ENCODE measurements at regions not wholly inside any gene's neighbourhood (a gene's known extent, or its start where the extent isn't known, plus 50 kb on each side); places are given as distances from the start of the nearest gene placed in this dataset.

DNA sequence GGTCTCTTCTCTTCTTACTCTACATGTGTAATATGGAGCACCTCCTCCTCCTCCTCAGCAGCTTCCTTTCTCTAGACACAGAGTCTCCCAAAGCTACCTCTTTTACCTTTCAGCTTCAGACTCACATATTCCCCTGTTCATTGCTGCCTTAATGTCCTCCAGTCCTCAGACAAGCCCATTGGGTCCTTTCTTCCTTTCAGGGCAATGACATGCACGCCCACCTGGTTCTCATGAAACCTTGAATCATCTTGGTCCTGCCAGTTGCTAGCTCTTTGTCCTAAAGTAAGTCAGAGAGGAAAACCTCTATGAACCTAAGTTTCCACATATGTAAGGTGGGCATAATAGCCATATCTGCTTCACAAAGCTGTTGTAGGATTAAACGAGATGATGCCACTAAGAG is 227.0 kb downstream of the RPS24 start:
- Mint-ChIP-seq H3K4me1 (peaks cover 0 to 2% of the 10 kb centered on the region in 2 donors), H3K36me3 (no peaks in the 10 kb centered on the region), H3K27ac (peak overlapping the region; percentile 2), H3K27me3 (peaks cover 0 to under 1% of the 10 kb centered on the region in 2 donors), H3K9me3 (no peaks in the 10 kb centered on the region), H3K4me3 (no peak overlapping the region)
- DNase-seq = no peak
- no peak for ATAC-seq (replicated peaks)

DNA sequence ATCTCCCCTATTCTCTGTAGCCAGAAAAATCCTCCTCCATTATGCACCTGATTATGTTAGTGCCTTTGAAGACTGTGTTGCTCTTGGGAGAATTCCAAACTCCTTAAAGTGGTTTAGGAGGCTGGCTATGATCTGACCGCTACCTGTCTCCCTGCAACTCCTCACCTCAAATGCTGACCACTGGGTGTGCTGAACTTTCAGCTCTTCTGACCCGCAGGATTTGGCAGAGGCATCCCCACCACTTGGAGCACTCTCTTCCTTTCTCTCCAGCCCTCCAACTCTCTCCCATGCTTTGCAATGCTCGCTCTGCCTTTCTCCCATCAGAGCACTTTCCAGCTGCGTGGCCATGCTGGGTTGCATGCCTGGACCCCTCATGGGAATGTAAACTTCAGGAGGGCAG is 227.6 kb downstream of the RPS24 start:
- Mint-ChIP-seq H3K4me1 (peaks cover 0 to 2% of the 10 kb centered on the region in 2 donors), H3K4me3 (no peak overlapping the region), H3K9me3 (no peaks in the 10 kb centered on the region), H3K36me3 (no peaks in the 10 kb centered on the region), H3K27me3 (no peaks in the 10 kb centered on the region), H3K27ac (no peak overlapping the region)
- no peak for DNase-seq
- no peak for ATAC-seq (replicated peaks)

DNA sequence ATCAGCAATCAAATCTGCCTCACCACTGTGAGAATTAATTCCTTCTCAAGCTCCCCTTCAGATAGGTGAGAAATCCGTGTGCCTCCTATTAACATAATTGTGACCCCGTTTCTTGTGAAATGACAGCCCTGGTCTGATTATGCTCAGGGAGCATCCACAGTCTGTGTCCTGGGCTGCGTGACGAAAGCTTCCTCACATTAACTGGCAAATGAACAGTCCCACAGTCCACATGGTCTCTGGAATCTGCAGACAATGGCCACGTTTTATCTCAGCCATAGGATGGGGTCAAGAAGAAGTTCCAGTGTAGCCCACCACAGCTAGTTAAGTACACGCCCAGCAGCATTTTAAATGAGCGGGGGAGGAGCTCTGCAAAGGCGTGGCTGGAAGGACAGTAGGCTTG is 229.2 kb downstream of the RPS24 start:
- Mint-ChIP-seq H3K27me3 (no peaks in the 10 kb centered on the region), H3K36me3 (no peaks in the 10 kb centered on the region), H3K4me3 (no peak overlapping the region), H3K4me1 (peaks cover 0 to 2% of the 10 kb centered on the region in 2 donors), H3K9me3 (no peaks in the 10 kb centered on the region), H3K27ac (no peak overlapping the region)
- DNase-seq = no peak
- ATAC-seq (replicated peaks) = no peak

DNA sequence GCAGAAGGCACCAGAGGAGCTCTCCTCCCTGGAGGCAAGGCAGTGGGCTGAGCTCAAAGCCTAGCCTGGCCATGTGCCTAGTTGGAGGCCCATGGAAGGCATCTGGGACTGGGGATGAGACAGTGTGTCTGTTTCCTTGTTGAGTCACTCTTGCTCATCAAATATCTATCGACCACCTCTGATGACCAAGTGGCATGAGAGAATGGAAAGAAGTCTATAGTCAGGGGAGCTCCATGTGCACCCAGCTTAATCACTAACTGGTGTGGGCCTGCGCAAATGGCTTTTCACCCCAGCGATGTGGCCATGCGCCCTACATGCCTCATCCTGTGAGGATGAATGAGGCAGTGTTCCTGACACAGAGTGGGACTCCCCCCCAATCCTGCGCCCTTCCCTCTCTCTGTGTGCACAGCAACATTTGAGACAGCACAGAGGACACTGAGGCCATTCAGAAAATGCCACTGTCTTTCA is 229.9 kb downstream of the RPS24 start:
- ATAC-seq (replicated peaks) = no peak
- Mint-ChIP-seq H3K9me3 (peaks cover 0 to under 1% of the 10 kb centered on the region in 2 donors), H3K4me3 (no peak overlapping the region), H3K4me1 (peaks cover 0 to 2% of the 10 kb centered on the region in 2 donors), H3K27me3 (peaks cover 0 to 3% of the 10 kb centered on the region in 2 donors), H3K36me3 (no peaks in the 10 kb centered on the region), H3K27ac (no peak overlapping the region)
- no peak for DNase-seq

DNA sequence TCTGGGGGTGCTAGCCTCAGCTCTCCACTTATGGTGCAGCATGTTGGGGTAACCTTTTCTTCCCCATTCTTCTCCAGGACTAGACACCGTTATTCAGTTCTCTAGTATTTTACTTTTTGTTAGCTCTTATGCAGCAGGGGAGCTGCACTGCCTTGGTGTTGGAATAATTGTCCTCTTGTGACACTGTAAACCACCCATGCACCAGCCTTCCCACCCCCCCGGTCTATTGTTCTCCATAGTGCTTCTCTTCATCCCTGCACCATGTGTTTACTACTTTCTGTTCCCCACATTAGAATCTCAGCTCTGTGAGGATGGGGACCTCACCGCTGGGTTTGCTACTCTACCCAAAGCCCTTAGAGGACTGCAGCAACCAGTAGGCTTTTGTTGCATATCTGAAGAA is 230.7 kb downstream of the RPS24 start:
- Mint-ChIP-seq H3K4me3 (no peak overlapping the region), H3K9me3 (peaks cover 0 to 2% of the 10 kb centered on the region in 2 donors), H3K4me1 (peaks cover 0 to 2% of the 10 kb centered on the region in 2 donors), H3K36me3 (no peaks in the 10 kb centered on the region), H3K27me3 (peaks cover 0 to 7% of the 10 kb centered on the region in 2 donors), H3K27ac (no peak overlapping the region)
- no peak for ATAC-seq (replicated peaks)
- no peak for DNase-seq

DNA sequence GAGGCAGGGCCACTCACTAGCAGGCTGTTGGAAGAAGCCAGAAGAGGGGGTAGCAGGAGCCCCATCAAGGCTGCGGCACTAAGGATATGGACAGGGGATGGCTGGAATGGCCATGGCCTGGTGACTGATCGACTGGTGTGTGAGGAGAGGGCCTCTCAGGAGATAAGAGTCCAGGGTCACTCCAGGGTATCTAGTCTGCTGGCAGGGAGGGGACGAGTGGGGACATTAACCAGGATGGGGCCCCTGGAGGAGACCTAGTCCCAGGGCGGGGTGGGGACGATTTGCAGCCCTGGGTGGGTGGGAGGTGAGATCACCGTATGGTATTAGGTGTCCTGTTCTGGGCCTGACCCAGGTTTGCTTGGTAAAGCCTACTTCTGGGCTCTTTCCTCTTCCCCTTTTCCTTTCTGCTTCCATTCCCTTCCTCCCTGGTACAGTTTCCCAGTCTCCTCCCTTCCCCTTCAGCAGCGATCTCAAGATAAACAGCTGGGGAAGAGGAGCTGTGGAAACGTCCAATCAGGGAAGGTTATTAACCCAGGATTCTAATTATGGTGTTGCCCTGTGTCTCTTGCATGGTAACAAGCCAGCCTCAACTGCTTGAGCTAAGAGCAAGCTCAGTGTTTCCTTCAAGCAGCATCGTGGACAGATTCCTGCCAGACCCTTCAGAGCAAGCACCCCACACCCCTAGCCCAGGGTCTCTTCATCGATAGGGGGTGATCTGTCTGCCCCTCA is 233.2 kb downstream of the RPS24 start:
- peaks cover 0 to 7% of the 10 kb centered on the region in 2 donors for H3K27me3 Mint-ChIP-seq
- H3K4me1 Mint-ChIP-seq = no peaks in the 10 kb centered on the region
- H3K9me3 Mint-ChIP-seq = peaks cover 0 to 2% of the 10 kb centered on the region in 2 donors
- H3K36me3 Mint-ChIP-seq = no peaks in the 10 kb centered on the region
- H3K27ac Mint-ChIP-seq = no peak overlapping the region
- ATAC-seq (replicated peaks) = no peak
- no peak overlapping the region for H3K4me3 Mint-ChIP-seq
- DNase-seq = no peak

DNA sequence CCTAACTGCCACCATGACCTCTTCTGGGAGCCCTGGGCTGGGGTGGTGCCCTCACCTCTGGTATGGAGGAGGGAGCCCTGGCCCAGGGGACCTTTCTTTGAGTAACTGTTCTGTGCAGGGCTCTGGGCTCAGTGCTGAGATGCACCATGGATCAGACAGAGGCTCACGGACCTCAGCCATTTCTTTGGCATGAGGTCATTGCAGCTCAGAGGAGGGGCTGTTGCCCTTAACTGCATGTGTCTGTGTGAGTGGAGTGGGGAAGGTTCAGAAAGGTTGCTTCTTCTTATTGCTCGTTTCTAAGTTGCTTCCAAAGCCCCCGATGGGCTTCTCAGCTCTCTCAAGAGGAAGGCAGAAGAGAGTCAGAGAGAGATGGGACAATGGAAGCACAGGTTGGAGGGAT is 233.9 kb downstream of the RPS24 start:
- ATAC-seq (replicated peaks) (no peak), DNase-seq (no peak)
- no peaks in the 10 kb centered on the region for H3K4me1 Mint-ChIP-seq
- no peak overlapping the region for H3K4me3 Mint-ChIP-seq
- peaks cover 0 to 7% of the 10 kb centered on the region in 2 donors for H3K27me3 Mint-ChIP-seq
- H3K36me3 Mint-ChIP-seq = no peaks in the 10 kb centered on the region
- H3K9me3 Mint-ChIP-seq = peaks cover 0 to 2% of the 10 kb centered on the region in 2 donors
- H3K27ac Mint-ChIP-seq = no peak overlapping the region

DNA sequence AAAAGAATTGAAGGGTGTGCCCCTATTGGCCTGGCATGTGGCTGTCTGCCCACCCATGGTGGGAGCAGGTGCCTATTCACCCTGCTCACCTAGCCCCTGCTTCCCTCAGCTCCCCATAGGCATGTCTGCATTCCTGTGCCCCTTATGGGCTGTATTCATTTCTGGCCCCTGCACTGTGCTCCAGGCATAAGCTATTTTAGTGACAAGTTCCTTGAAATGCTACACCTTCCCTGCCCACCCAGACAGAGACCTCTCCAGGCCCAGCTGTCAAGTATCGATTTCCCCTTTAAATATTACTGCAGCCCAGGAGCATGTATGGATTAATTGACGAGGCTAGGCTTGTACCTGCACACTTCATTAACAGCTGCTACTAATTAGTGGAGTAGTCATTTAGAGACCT is 235.4 kb downstream of the RPS24 start:
- H3K27me3 Mint-ChIP-seq = peaks cover 0 to 8% of the 10 kb centered on the region in 2 donors
- no peak overlapping the region for H3K4me3 Mint-ChIP-seq
- DNase-seq (no peak), ATAC-seq (replicated peaks) (no peak)
- H3K27ac Mint-ChIP-seq = no peak overlapping the region
- no peaks in the 10 kb centered on the region for H3K36me3 Mint-ChIP-seq
- H3K4me1 Mint-ChIP-seq = no peaks in the 10 kb centered on the region
- peaks cover 0 to 2% of the 10 kb centered on the region in 2 donors for H3K9me3 Mint-ChIP-seq

DNA sequence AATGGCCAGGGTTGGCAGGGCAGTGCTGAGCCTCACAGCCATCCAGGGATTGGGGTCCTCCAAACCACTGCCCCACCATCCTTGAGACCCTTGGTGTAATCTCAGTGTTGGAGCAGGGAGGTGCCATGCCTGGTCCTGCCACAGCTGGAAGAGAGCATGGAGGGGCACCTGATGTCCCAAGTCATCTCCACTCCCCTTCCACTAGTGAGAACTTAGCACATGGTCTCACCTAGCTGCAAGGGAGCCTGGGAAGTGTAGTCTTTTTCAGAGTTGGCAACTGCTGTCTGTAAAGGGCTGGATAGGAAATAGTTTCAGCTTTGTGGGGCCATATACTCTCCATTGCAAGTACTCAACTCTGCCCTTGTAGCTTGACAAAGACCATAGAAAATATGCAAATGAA is 238.7 kb downstream of the RPS24 start:
- no peak overlapping the region for H3K4me3 Mint-ChIP-seq
- peaks cover 0 to 2% of the 10 kb centered on the region in 2 donors for H3K4me1 Mint-ChIP-seq
- H3K9me3 Mint-ChIP-seq = peaks cover 0 to 4% of the 10 kb centered on the region in 2 donors
- DNase-seq = no peak
- H3K27me3 Mint-ChIP-seq = peaks cover 7 to 26% of the 10 kb centered on the region in 2 donors
- H3K36me3 Mint-ChIP-seq = no peaks in the 10 kb centered on the region
- no peak for ATAC-seq (replicated peaks)
- H3K27ac Mint-ChIP-seq = no peak overlapping the region

DNA sequence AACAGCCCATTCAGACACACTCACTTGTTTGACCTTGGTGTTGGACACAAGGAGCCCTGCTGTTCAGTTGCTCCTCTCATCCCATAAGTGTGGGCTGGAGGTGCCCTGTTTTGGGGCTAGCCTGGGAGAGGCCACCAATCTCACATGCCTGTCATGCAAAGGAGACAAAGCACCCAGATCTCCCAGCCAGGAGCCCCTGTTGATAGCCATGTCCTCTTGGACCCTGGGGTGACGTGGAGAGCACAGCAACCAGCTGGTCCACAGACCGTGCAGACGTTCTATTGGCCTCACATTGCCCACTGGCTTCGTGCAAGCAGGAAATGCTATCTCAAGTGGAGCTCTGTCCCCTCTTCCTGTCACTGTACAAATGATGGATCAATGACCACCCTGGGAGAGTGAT is 240.8 kb downstream of the RPS24 start:
- no peak for ATAC-seq (replicated peaks)
- DNase-seq = no peak
- Mint-ChIP-seq H3K27me3 (peaks cover 7 to 19% of the 10 kb centered on the region in 2 donors), H3K27ac (no peak overlapping the region), H3K9me3 (peaks cover 0 to 2% of the 10 kb centered on the region in 2 donors), H3K4me1 (peaks cover 0 to 2% of the 10 kb centered on the region in 2 donors), H3K36me3 (no peaks in the 10 kb centered on the region), H3K4me3 (no peak overlapping the region)

DNA sequence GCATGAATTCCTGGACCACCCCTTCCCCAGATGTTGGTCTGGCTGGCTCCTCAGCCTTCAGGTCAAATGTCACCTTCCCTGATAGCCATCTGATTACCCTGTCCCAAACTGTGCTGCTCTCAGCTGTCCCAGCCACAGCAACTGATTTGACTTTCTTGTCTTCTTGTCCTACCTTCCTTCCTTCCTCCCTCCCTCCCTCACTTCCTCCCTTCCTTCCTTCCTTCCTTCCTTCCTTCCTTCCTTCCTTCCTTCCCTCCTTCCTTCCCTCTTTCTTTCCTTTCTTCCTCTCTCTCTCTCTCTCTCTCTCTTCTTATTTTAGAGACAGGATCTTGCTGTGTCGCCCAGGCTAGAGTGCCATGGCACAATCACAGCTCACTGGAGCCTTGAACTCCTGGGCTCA is 242.5 kb downstream of the RPS24 start:
- H3K4me3 Mint-ChIP-seq = no peak overlapping the region
- H3K27ac Mint-ChIP-seq = peak overlapping the region; percentile 5
- H3K27me3 Mint-ChIP-seq = peaks cover 11 to 26% of the 10 kb centered on the region in 2 donors
- peaks cover 0 to 2% of the 10 kb centered on the region in 2 donors for H3K9me3 Mint-ChIP-seq
- no peak for DNase-seq
- H3K36me3 Mint-ChIP-seq = no peaks in the 10 kb centered on the region
- no peak for ATAC-seq (replicated peaks)
- peaks cover 2 to 4% of the 10 kb centered on the region in 2 donors for H3K4me1 Mint-ChIP-seq

DNA sequence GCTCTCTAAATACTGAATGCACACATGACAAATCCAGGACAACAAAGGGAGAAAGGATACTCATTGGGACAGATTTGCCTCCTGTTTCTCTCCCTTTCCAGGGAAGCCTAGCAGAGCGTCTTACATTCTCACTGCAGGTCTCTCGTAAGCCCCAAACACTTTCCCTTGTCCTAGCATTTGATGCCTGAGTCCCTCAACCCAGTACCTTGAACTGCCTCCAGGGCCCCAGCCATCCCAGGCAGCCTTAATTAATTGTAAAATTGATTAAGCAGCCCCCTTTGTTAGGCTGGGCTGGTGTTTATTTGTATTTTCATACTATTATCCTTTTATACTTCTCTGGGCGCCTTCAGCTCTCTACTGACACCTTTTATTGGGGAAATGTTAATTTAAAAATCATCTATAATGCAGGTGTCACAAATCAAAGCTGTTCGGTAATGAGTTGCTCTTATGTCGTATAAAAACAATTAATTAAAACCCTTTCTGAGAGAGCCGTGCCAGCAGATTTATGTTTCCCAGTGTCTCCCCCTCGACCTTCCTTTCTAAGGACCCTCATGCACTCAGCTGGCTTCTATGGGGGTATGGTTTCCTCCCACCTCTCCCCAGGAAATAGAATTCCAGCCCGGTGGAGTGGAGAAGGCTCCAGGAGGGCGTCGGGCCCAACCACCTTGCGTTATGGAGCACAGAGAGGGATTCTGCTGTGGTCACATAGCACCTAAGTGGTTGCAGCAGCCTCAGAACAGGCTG is 243.8 kb downstream of the RPS24 start:
- Mint-ChIP-seq H3K27ac (no peak overlapping the region), H3K27me3 (peaks cover 11 to 26% of the 10 kb centered on the region in 2 donors), H3K4me1 (peaks cover 2 to 5% of the 10 kb centered on the region in 2 donors), H3K9me3 (peaks cover 0 to 2% of the 10 kb centered on the region in 2 donors), H3K4me3 (no peak overlapping the region), H3K36me3 (no peaks in the 10 kb centered on the region)
- ATAC-seq (replicated peaks) = no peak
- no peak for DNase-seq

DNA sequence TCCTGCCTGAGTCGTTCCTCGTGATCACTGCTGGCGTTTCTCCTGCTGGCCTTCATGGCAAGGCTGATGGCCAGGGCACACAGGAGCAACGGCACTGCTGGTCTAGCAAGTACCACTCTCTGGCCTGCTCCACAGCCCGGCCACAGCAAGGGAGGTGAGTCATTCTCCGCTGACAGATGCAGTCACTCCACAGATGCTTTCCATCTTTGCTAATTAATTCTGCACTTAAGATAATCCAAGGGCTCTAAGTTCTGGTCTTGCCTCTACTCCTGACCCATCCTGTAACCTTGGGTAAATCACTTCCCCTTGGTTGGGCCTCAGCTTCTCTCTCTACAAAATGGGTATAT is 244.4 kb downstream of the RPS24 start:
- ATAC-seq (replicated peaks) (no peak), DNase-seq (no peak)
- peaks cover 0 to 2% of the 10 kb centered on the region in 2 donors for H3K9me3 Mint-ChIP-seq
- no peak overlapping the region for H3K4me3 Mint-ChIP-seq
- no peak overlapping the region for H3K27ac Mint-ChIP-seq
- no peaks in the 10 kb centered on the region for H3K36me3 Mint-ChIP-seq
- H3K27me3 Mint-ChIP-seq = peaks cover 16 to 26% of the 10 kb centered on the region in 2 donors
- H3K4me1 Mint-ChIP-seq = peaks cover 2 to 5% of the 10 kb centered on the region in 2 donors

DNA sequence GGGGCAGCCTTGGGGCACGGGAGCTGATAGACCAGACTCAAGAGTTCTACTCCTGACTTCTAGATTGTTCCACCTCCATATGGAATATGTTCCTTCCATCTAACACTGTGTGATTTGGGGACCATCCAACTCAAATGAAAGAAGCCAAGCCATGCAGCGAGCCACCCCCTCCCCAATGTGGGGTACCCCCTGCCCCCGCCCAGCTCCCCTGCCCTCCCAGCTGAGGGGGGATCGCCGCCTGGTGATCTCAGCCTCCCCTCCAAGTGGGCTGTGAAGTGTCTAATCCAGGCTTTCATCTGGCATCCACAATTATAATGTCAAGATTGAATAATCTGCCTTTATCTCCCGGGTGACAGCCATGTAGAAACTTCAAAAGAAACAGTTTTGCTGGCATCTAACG is 246.1 kb downstream of the RPS24 start:
- DNase-seq (no peak), ATAC-seq (replicated peaks) (no peak)
- H3K4me1 Mint-ChIP-seq = peaks cover 2 to 5% of the 10 kb centered on the region in 2 donors
- no peaks in the 10 kb centered on the region for H3K36me3 Mint-ChIP-seq
- peaks cover 18 to 20% of the 10 kb centered on the region in 2 donors for H3K27me3 Mint-ChIP-seq
- no peak overlapping the region for H3K4me3 Mint-ChIP-seq
- H3K9me3 Mint-ChIP-seq = peaks cover 0 to 2% of the 10 kb centered on the region in 2 donors
- H3K27ac Mint-ChIP-seq = no peak overlapping the region

DNA sequence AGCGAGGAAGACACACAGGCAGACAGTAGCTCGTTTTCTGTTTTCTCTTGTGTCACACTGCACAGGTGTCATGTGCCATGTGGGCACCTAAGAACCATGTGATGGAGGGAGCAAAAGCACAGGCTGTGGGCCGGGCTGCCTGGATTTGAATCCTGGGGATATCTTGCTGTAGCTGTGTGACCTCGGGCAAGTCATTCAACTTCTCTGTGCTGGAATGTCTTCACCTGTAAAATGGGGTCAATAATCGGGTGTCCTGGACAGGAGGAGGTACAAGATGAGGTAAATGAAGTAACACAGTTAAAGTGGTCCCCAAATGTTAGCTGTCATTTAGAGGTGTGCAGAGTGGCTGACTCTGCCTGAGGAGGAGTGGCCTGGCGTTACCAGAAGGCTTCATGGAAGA is 246.9 kb downstream of the RPS24 start:
- Mint-ChIP-seq H3K9me3 (peaks cover 0 to 2% of the 10 kb centered on the region in 2 donors), H3K27ac (no peak overlapping the region), H3K4me1 (peaks cover 0 to 5% of the 10 kb centered on the region in 2 donors), H3K27me3 (peaks cover 18 to 20% of the 10 kb centered on the region in 2 donors), H3K4me3 (no peak overlapping the region), H3K36me3 (no peaks in the 10 kb centered on the region)
- DNase-seq = no peak
- ATAC-seq (replicated peaks) = no peak
